ENCODE measurements at regions not wholly inside any gene's neighbourhood (a gene's known extent, or its start where the extent isn't known, plus 50 kb on each side); places are given as distances from the start of the nearest gene placed in this dataset.

DNA sequence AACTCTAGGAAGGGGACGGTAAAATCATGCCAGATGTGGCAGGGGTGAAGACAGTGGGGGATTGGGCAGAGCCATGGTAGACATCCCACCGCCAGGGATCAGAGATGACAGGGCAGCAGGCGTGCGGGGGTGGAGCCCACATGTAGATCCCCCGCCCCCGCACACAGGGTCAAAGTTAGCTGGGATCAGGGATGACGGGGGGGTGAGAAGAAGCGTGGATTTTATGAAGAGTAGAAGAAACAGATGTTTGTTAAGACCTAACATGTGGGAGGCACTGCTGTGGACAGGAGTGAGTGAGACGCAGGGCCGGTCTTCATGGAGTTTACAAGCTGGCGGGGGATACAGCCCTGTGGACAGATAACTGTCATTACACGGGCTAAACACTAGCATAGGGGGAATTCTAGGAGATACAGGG lies 154.0 kb upstream of the KLF14 start:
- H3K27ac ChIP-seq (ENCODE audit: low read depth in 1 of 2, low read length in 2 of 2) = no peak overlapping the region
- Mint-ChIP-seq H3K9me3 (no peaks in the 10 kb centered on the region), H3K4me3 (no peak overlapping the region), H3K36me3 (peaks cover 46 to 49% of the 10 kb centered on the region in 2 donors), H3K27me3 (ENCODE audit: low read depth in 3 of 3) (no peaks in the 10 kb centered on the region), H3K27ac (peak overlapping the region in 1 of 7 donors; percentile 17), H3K4me1 (no peaks in the 10 kb centered on the region)
- over 99% methylated on average over 12 of the region's 12 CpGs for WGBS (ENCODE audit: insufficient coverage)
- no peak overlapping the region for H3K9ac ChIP-seq (ENCODE audit: insufficient read depth, low read length, poor library complexity, severe bottlenecking)
- peaks cover 7 to 39% of the 10 kb centered on the region in 2 donors for H3K36me3 ChIP-seq (replicated peaks in 1 of 2; ENCODE audit: control insufficient read depth in 1 of 2, insufficient read depth in 2 of 2, low read length in 2 of 2)
- no peak overlapping the region for H3K4me3 ChIP-seq (replicated peaks in 1 of 3; ENCODE audit: low read depth in 2 of 3, low read length in 3 of 3)
- no peaks in the 10 kb centered on the region for H3K79me2 ChIP-seq (ENCODE audit: insufficient read depth, low read length)
- DNase-seq = no peak
- TF ChIP-seq, protein P1, sequence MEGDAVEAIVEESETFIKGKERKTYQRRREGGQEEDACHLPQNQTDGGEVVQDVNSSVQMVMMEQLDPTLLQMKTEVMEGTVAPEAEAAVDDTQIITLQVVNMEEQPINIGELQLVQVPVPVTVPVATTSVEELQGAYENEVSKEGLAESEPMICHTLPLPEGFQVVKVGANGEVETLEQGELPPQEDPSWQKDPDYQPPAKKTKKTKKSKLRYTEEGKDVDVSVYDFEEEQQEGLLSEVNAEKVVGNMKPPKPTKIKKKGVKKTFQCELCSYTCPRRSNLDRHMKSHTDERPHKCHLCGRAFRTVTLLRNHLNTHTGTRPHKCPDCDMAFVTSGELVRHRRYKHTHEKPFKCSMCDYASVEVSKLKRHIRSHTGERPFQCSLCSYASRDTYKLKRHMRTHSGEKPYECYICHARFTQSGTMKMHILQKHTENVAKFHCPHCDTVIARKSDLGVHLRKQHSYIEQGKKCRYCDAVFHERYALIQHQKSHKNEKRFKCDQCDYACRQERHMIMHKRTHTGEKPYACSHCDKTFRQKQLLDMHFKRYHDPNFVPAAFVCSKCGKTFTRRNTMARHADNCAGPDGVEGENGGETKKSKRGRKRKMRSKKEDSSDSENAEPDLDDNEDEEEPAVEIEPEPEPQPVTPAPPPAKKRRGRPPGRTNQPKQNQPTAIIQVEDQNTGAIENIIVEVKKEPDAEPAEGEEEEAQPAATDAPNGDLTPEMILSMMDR (IDR thresholded peaks at IDR 0.05) = no peak
- H3K9me3 ChIP-seq (replicated peaks in 1 of 2; ENCODE audit: control insufficient read depth in 1 of 2, insufficient read depth in 1 of 2, low read length in 2 of 2) = no peaks in the 10 kb centered on the region
- H3K27me3 ChIP-seq (ENCODE audit: control insufficient read depth in 2 of 2, insufficient read depth in 2 of 2, low read length in 2 of 2) = no peaks in the 10 kb centered on the region
- intact Hi-C loops (cut with micrococcal nuclease) = loop anchor here in 1 of 2 donors (10.0 kb wide), 1 partner anchor 547 kb away; no protein-coding TSS in a partner anchor
- no peak overlapping the region for H3K4me2 ChIP-seq (replicated peaks; ENCODE audit: extremely low read depth, low read length, poor library complexity, severe bottlenecking)
- no peaks in the 10 kb centered on the region for H3K4me1 ChIP-seq (ENCODE audit: control insufficient read depth in 1 of 2, insufficient read depth in 2 of 2, low read length in 2 of 2)
- peaks cover 18% of the 10 kb centered on the region for H4K20me1 ChIP-seq (ENCODE audit: insufficient read depth, low read length)
- no peak overlapping the region for H2AFZ ChIP-seq (ENCODE audit: insufficient read depth, low read depth, low read length, poor library complexity, severe bottlenecking)

DNA sequence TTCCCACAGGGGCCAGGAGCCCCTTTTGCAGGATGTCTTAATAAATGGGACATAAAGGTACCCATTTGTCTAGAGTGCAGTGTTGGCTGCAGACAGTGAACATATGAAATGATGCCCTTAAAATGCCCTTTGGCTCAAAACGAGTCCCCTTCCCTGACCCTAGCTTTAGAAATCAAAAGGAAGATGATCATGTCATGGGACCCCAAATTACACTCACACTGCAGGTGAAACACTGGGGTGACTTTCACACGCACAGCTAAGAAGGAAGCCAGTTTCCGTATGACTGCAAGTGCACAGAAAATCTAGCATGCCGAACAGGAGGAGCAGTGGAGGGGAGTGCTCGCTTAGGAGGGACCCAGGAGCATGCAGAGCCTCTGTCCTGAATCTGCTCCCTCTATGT lies 154.5 kb upstream of the KLF14 start:
- Histone ChIP-seq H3K9ac (ENCODE audit: insufficient read depth, low read length, poor library complexity, severe bottlenecking) (no peak overlapping the region), H4K20me1 (ENCODE audit: insufficient read depth, low read length) (peaks cover 21% of the 10 kb centered on the region)
- intact Hi-C loops (cut with micrococcal nuclease) = loop anchor here in 1 of 2 donors (10.0 kb wide), 1 partner anchor 546 kb away; no protein-coding TSS in a partner anchor

More for the DNA sequence above, 154.5 kb upstream of the KLF14 start:
- Mint-ChIP-seq H3K4me1 (no peaks in the 10 kb centered on the region), H3K36me3 (peaks cover 41 to 48% of the 10 kb centered on the region in 2 donors), H3K9me3 (no peaks in the 10 kb centered on the region), H3K27ac (peak overlapping the region in 2 of 7 donors; percentile 17 to 22), H3K27me3 (ENCODE audit: low read depth in 3 of 3) (no peaks in the 10 kb centered on the region), H3K4me3 (no peak overlapping the region)
- H3K27ac ChIP-seq (ENCODE audit: low read depth in 1 of 2, low read length in 2 of 2) = no peak overlapping the region
- H3K79me2 ChIP-seq (ENCODE audit: insufficient read depth, low read length) = no peaks in the 10 kb centered on the region
- H3K4me3 ChIP-seq (replicated peaks in 1 of 3; ENCODE audit: low read depth in 2 of 3, low read length in 3 of 3) = no peak overlapping the region
- H3K9me3 ChIP-seq (replicated peaks in 1 of 2; ENCODE audit: control insufficient read depth in 1 of 2, insufficient read depth in 1 of 2, low read length in 2 of 2) = no peaks in the 10 kb centered on the region
- H3K27me3 ChIP-seq (ENCODE audit: control insufficient read depth in 2 of 2, insufficient read depth in 2 of 2, low read length in 2 of 2) = no peaks in the 10 kb centered on the region
- TF ChIP-seq, protein P1 (IDR thresholded peaks at IDR 0.05) = no peak
- no peak overlapping the region for H3K4me2 ChIP-seq (replicated peaks; ENCODE audit: extremely low read depth, low read length, poor library complexity, severe bottlenecking)
- peaks cover 7 to 34% of the 10 kb centered on the region in 2 donors for H3K36me3 ChIP-seq (replicated peaks in 1 of 2; ENCODE audit: control insufficient read depth in 1 of 2, insufficient read depth in 2 of 2, low read length in 2 of 2)
- DNase-seq = no peak
- WGBS (ENCODE audit: insufficient coverage) = 100% methylated on average over 3 of the region's 5 CpGs
- H2AFZ ChIP-seq (ENCODE audit: insufficient read depth, low read depth, low read length, poor library complexity, severe bottlenecking) = no peak overlapping the region
- no peaks in the 10 kb centered on the region for H3K4me1 ChIP-seq (ENCODE audit: control insufficient read depth in 1 of 2, insufficient read depth in 2 of 2, low read length in 2 of 2)

Data from CD14-positive monocyte (primary cell).